ENCODE measurements at regions not wholly inside any gene's neighbourhood (a gene's known extent, or its start where the extent isn't known, plus 50 kb on each side); places are given as distances from the start of the nearest gene placed in this dataset.

- no peak overlapping the region for H2AFZ ChIP-seq (ENCODE audit: low read depth, low read length)
- no peaks in the 10 kb centered on the region for H3K79me2 ChIP-seq (ENCODE audit: control insufficient read depth, insufficient read depth, low read length)
- ChIA-PET CTCF (ENCODE audit: low intra/inter-chr PET ratio) (no interaction called here), POLR2A (no interaction called here)
- TF ChIP-seq, protein P1, sequence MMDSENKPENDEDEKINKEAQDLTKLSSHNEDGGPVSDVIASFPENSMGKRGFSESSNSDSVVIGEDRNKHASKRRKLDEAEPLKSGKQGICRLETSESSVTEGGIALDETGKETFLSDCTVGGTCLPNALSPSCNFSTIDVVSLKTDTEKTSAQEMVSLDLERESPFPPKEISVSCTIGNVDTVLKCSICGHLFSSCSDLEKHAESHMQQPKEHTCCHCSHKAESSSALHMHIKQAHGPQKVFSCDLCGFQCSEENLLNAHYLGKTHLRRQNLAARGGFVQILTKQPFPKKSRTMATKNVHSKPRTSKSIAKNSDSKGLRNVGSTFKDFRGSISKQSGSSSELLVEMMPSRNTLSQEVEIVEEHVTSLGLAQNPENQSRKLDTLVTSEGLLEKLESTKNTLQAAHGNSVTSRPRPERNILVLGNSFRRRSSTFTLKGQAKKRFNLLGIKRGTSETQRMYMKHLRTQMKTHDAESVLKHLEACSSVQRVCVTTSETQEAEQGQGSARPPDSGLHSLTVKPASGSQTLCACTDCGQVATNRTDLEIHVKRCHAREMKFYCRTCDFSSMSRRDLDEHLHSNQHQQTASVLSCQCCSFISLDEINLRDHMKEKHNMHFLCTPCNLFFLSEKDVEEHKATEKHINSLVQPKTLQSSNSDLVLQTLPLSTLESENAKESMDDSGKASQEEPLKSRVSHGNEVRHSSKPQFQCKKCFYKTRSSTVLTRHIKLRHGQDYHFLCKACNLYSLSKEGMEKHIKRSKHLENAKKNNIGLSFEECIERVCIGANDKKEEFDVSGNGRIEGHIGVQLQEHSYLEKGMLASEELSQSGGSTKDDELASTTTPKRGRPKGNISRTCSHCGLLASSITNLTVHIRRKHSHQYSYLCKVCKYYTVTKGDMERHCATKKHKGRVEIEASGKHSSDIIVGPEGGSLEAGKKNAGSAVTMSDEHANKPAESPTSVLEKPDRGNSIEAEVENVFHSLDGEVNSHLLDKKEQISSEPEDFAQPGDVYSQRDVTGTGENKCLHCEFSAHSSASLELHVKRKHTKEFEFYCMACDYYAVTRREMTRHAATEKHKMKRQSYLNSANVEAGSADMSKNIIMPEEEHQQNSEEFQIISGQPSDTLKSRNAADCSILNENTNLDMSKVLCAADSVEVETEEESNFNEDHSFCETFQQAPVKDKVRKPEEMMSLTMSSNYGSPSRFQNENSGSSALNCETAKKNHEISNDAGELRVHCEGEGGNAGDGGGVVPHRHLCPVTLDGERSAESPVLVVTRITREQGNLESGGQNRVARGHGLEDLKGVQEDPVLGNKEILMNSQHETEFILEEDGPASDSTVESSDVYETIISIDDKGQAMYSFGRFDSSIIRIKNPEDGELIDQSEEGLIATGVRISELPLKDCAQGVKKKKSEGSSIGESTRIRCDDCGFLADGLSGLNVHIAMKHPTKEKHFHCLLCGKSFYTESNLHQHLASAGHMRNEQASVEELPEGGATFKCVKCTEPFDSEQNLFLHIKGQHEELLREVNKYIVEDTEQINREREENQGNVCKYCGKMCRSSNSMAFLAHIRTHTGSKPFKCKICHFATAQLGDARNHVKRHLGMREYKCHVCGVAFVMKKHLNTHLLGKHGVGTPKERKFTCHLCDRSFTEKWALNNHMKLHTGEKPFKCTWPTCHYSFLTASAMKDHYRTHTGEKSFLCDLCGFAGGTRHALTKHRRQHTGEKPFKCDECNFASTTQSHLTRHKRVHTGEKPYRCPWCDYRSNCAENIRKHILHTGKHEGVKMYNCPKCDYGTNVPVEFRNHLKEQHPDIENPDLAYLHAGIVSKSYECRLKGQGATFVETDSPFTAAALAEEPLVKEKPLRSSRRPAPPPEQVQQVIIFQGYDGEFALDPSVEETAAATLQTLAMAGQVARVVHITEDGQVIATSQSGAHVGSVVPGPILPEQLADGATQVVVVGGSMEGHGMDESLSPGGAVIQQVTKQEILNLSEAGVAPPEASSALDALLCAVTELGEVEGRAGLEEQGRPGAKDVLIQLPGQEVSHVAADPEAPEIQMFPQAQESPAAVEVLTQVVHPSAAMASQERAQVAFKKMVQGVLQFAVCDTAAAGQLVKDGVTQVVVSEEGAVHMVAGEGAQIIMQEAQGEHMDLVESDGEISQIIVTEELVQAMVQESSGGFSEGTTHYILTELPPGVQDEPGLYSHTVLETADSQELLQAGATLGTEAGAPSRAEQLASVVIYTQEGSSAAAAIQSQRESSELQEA (IDR thresholded peaks at IDR 0.05; ENCODE audit: low read depth), result no peak
- TF ChIP-seq, protein P2, sequence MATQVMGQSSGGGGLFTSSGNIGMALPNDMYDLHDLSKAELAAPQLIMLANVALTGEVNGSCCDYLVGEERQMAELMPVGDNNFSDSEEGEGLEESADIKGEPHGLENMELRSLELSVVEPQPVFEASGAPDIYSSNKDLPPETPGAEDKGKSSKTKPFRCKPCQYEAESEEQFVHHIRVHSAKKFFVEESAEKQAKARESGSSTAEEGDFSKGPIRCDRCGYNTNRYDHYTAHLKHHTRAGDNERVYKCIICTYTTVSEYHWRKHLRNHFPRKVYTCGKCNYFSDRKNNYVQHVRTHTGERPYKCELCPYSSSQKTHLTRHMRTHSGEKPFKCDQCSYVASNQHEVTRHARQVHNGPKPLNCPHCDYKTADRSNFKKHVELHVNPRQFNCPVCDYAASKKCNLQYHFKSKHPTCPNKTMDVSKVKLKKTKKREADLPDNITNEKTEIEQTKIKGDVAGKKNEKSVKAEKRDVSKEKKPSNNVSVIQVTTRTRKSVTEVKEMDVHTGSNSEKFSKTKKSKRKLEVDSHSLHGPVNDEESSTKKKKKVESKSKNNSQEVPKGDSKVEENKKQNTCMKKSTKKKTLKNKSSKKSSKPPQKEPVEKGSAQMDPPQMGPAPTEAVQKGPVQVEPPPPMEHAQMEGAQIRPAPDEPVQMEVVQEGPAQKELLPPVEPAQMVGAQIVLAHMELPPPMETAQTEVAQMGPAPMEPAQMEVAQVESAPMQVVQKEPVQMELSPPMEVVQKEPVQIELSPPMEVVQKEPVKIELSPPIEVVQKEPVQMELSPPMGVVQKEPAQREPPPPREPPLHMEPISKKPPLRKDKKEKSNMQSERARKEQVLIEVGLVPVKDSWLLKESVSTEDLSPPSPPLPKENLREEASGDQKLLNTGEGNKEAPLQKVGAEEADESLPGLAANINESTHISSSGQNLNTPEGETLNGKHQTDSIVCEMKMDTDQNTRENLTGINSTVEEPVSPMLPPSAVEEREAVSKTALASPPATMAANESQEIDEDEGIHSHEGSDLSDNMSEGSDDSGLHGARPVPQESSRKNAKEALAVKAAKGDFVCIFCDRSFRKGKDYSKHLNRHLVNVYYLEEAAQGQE (IDR thresholded peaks at IDR 0.05; ENCODE audit: borderline replicate concordance), result no peak
- TF ChIP-seq, protein P2 (CRISPR knock-in tag; IDR thresholded peaks at IDR 0.05; ENCODE audit: low read depth), result no peak
- H3K36me3 ChIP-seq (ENCODE audit: control insufficient read depth, insufficient read depth, low read length), result no peaks in the 10 kb centered on the region
- H3K27ac ChIP-seq (ENCODE audit: extremely low read depth, low read depth, low read length), result no peak overlapping the region
- no peak overlapping the region for H3K4me3 ChIP-seq
- DNase-seq (ENCODE audit: extremely low read depth in 1 of 4, low spot score in 3 of 4), result no peak
- in situ Hi-C loops (cut with MboI) (no loop called here), intact Hi-C loops (cut with micrococcal nuclease) (no loop called here)
- H3K4me1 ChIP-seq (replicated peaks in 1 of 2; ENCODE audit: control insufficient read depth in 2 of 2, insufficient read depth in 2 of 2, low read length in 2 of 2), result no peaks in the 10 kb centered on the region
- BruUV-seq (replicated peaks), result no TSS peak
- no peaks in the 10 kb centered on the region for H3K9me1 ChIP-seq (ENCODE audit: control insufficient read depth, insufficient read depth, low read length)
- no peaks in the 10 kb centered on the region for H3K9me3 ChIP-seq (replicated peaks; ENCODE audit: control insufficient read depth, insufficient read depth, low read depth, low read length)
- H3K9ac ChIP-seq (ENCODE audit: insufficient read depth in 1 of 2, low read depth in 2 of 2, low read length in 2 of 2), result no peak overlapping the region
- FAIRE-seq, result no peak
- WGBS (ENCODE audit: insufficient coverage, low coverage, missing lambda C conversion rate), result 0% methylated on average over 1 of the region's 2 CpGs
- no peaks in the 10 kb centered on the region for H3K27me3 ChIP-seq (ENCODE audit: control insufficient read depth in 2 of 2, insufficient read depth in 2 of 2, low read length in 2 of 2)
- no peak for ATAC-seq
- H4K20me1 ChIP-seq (replicated peaks; ENCODE audit: control insufficient read depth, insufficient read depth, low read length), result no peaks in the 10 kb centered on the region
- no peak overlapping the region for H3K4me2 ChIP-seq (ENCODE audit: insufficient read depth, low read length)
Observed at GRCh38 chr14:45799511-45799910, 546.5 kb upstream of the MIS18BP1 start.
